Tibial artery (tissue), 4 donors: ENCODE measurements at regions not wholly inside any gene's neighbourhood (a gene's known extent, or its start where the extent isn't known, plus 50 kb on each side); places are given as distances from the start of the nearest gene placed in this dataset.
"Not testable (repeated sequence)": the region's sequence is repeated elsewhere in the genome, so short reads cannot be mapped to it uniquely, and the experiment has no call there.

Source experiments
- DNase-seq, 2 donors: peaks; one replicate each; pipeline ENCODE4 v3.0.0-alpha.2; 2019
- H3K27ac ChIP-seq, 2 donors: fragments of 200-600 bp; sonication (generic) in 1 of 2; 1 replicate in 1 of 2; 2 replicates in 1 of 2; pipeline ENCODE4 v1.5.1; 2018 to 2019; ENCODE audit warnings: mild to moderate bottlenecking in 1 of 2
- H3K27me3 ChIP-seq, 2 donors: fragments of 200-600 bp; sonication (generic) in 1 of 2; one replicate each; pipeline versions ENCODE4 v1.5.1 to v1.6.0; 2016 to 2019
- H3K36me3 ChIP-seq, 3 donors: fragments of 200-600 bp; sonication (generic) in 2 of 3; one replicate each; pipeline ENCODE4 v1.5.1; 2016 to 2019; ENCODE audit warnings: mild to moderate bottlenecking in 2 of 3
- H3K4me1 ChIP-seq, 4 donors: fragments of 200-600 bp; sonication (generic) in 2 of 4; 1 replicate in 3 of 4; 2 replicates in 1 of 4; pipeline ENCODE4 v1.5.1; 2016 to 2019
- H3K4me3 ChIP-seq, 2 donors: fragments of 200-600 bp; sonication (generic) in 1 of 2; 1 replicate in 1 of 2; 2 replicates in 1 of 2; pipeline ENCODE4 v1.5.1; 2018 to 2019; ENCODE audit warnings: mild to moderate bottlenecking in 2 of 2
- H3K9me3 ChIP-seq, 3 donors: fragments of 200-600 bp; sonication (generic) in 1 of 3; one replicate each; pipeline ENCODE4 v1.5.1; 2016 to 2019
- CTCF ChIP-seq, 2 experiments: fragments of 200-600 bp in 1 of 2; fragments of 450-650 bp in 1 of 2; IDR thresholded peaks; one replicate each; pipeline ENCODE4 v1.5.1; 2017 to 2019; ENCODE audit warnings: antibody characterized with exemption in 2 of 2, mild to moderate bottlenecking in 1 of 2, moderate library complexity in 1 of 2
- intact Hi-C: fragments of 100-400 bp; cut with DNase I; formaldehyde crosslinking; loops from one replicate; pipeline ENCODE4 v1.15.0; 2023; ENCODE audit warnings: low total_unique reads

GRCh38 chr13:65330691-65331090, 1899.4 kb downstream of the PCDH9 start:
- TF ChIP-seq CTCF (IDR thresholded peaks at IDR 0.05): no peak
- Histone ChIP-seq H3K4me1 (no peaks in the 10 kb centered on the region), H3K36me3 (no peaks in the 10 kb centered on the region), H3K27ac (no peak overlapping the region), H3K4me3 (no peak overlapping the region), H3K27me3 (no peaks in the 10 kb centered on the region), H3K9me3 (no peaks in the 10 kb centered on the region)
- intact Hi-C loops: no loop called here
- DNase-seq: no peak

GRCh38 chr13:65330287-65330686, 1899.8 kb downstream of the PCDH9 start:
- Histone ChIP-seq H3K27me3 (no peaks in the 10 kb centered on the region), H3K4me1 (no peaks in the 10 kb centered on the region), H3K4me3 (no peak overlapping the region), H3K27ac (no peak overlapping the region), H3K9me3 (no peaks in the 10 kb centered on the region), H3K36me3 (no peaks in the 10 kb centered on the region)
- TF ChIP-seq CTCF (IDR thresholded peaks at IDR 0.05): no peak
- DNase-seq: no peak
- intact Hi-C loops: no loop called here

- DNase-seq, intact Hi-C loops, H3K27me3 ChIP-seq, H3K4me1 ChIP-seq, H3K4me3 ChIP-seq, H3K9me3 ChIP-seq, H3K27ac ChIP-seq, H3K36me3 ChIP-seq: not testable (repeated sequence)
Measured at GRCh38 chr13:65323192-65323591, 1906.9 kb downstream of the PCDH9 start.

- H3K27me3 ChIP-seq, DNase-seq, H3K9me3 ChIP-seq, intact Hi-C loops, H3K4me3 ChIP-seq, H3K27ac ChIP-seq, H3K36me3 ChIP-seq, H3K4me1 ChIP-seq: not testable (repeated sequence)
Measured at GRCh38 chr13:65321423-65321822, 1908.7 kb downstream of the PCDH9 start.

GRCh38 chr13:65314008-65314407, 1916.1 kb downstream of the PCDH9 start:
- no peak overlapping the region for H3K27ac ChIP-seq
- H3K27me3 ChIP-seq: no peaks in the 10 kb centered on the region
- H3K36me3 ChIP-seq: no peaks in the 10 kb centered on the region
- peaks cover 0 to 7% (median 7%) of the 10 kb centered on the region in 3 donors for H3K9me3 ChIP-seq
- no peak for TF ChIP-seq CTCF (IDR thresholded peaks at IDR 0.05)
- intact Hi-C loops: no loop called here
- no peaks in the 10 kb centered on the region for H3K4me1 ChIP-seq
- H3K4me3 ChIP-seq: no peak overlapping the region
- no peak for DNase-seq

GRCh38 chr13:65310663-65311328, 1919.3 kb downstream of the PCDH9 start:
- H3K9me3 ChIP-seq: peaks cover 0 to 7% (median 7%) of the 10 kb centered on the region in 3 donors
- intact Hi-C loops: no loop called here
- no peak for DNase-seq

More at GRCh38 chr13:65310663-65311328, 1919.3 kb downstream of the PCDH9 start:
- H3K27me3 ChIP-seq: no peaks in the 10 kb centered on the region
- no peak overlapping the region for H3K4me3 ChIP-seq
- no peaks in the 10 kb centered on the region for H3K36me3 ChIP-seq
- H3K27ac ChIP-seq: no peak overlapping the region
- no peaks in the 10 kb centered on the region for H3K4me1 ChIP-seq
- no peak for TF ChIP-seq CTCF (IDR thresholded peaks at IDR 0.05)
